B cell (primary cell): ENCODE measurements at regions not wholly inside any gene's neighbourhood (a gene's known extent, or its start where the extent isn't known, plus 50 kb on each side); places are given as distances from the start of the nearest gene placed in this dataset.

Source experiments
- CTCF ChIP-seq: fragments of 200-600 bp; IDR thresholded peaks from one replicate; pipeline ENCODE4 v1.8.0; 2022; ENCODE audit warnings: antibody characterized with exemption, mild to moderate bottlenecking
- EZH2 ChIP-seq: IDR thresholded peaks from 2 replicates; pipeline ENCODE4 v1.6.1; 2012; ENCODE audit warnings: borderline replicate concordance, low read depth, mild to moderate bottlenecking, moderate library complexity, low read length; ENCODE audit not compliant: insufficient read depth, poor library complexity, severe bottlenecking

- TF ChIP-seq CTCF = no peak
- no peak for TF ChIP-seq EZH2
Observed at GRCh38 chr14:73780896-73781295, 66.7 kb upstream of the PNMA1 start.
